GM18909 (cell line): ENCODE measurements at regions not wholly inside any gene's neighbourhood (a gene's known extent, or its start where the extent isn't known, plus 50 kb on each side); places are given as distances from the start of the nearest gene placed in this dataset.

ENCODE experiments used
- ATAC-seq: cut with Tn5 transposase; IDR thresholded peaks from one replicate; pipeline ENCODE4 v1.9.1; 2021; ENCODE audit warnings: mild to moderate bottlenecking; ENCODE audit not compliant: unreplicated experiment, poor library complexity

GRCh38 chr6:165929607-165930006, 238.0 kb downstream of the TBXT start:
- no peak for ATAC-seq

- no peak for ATAC-seq
Measured at GRCh38 chr6:165926378-165926777, 241.3 kb downstream of the TBXT start.

- no peak for ATAC-seq
Measured at GRCh38 chr6:165925474-165926156, 242.0 kb downstream of the TBXT start.

GRCh38 chr6:165922309-165922794, 245.3 kb downstream of the TBXT start:
- no peak for ATAC-seq

GRCh38 chr6:165920896-165921671, 246.6 kb downstream of the TBXT start:
- ATAC-seq = no peak

GRCh38 chr6:165917576-165917975, 250.1 kb downstream of the TBXT start:
- ATAC-seq = no peak

- no peak for ATAC-seq
Measured at GRCh38 chr6:165915022-165915770, 252.2 kb upstream of the PDE10A start.

GRCh38 chr6:165913676-165914570, 250.9 kb upstream of the PDE10A start:
- no peak for ATAC-seq

GRCh38 chr6:165910184-165910966, 247.3 kb upstream of the PDE10A start:
- ATAC-seq = no peak

- no peak for ATAC-seq
Measured at GRCh38 chr6:165906736-165907135, 243.7 kb upstream of the PDE10A start.

- no peak for ATAC-seq
Measured at GRCh38 chr6:165905744-165906143, 242.7 kb upstream of the PDE10A start.

GRCh38 chr6:165900970-165901369, 237.9 kb upstream of the PDE10A start:
- no peak for ATAC-seq

- no peak for ATAC-seq
Measured at GRCh38 chr6:165899611-165900010, 236.6 kb upstream of the PDE10A start.

GRCh38 chr6:165895421-165896165, 232.6 kb upstream of the PDE10A start:
- ATAC-seq = no peak

- ATAC-seq = no peak
Measured at GRCh38 chr6:165894171-165894825, 231.3 kb upstream of the PDE10A start.

- no peak for ATAC-seq
Measured at GRCh38 chr6:165893431-165893830, 230.4 kb upstream of the PDE10A start.

- no peak for ATAC-seq
Measured at GRCh38 chr6:165891320-165891719, 228.3 kb upstream of the PDE10A start.

- ATAC-seq = no peak
Measured at GRCh38 chr6:165890404-165890735, 227.3 kb upstream of the PDE10A start.
